HCT116 (cell line): ENCODE measurements at regions not wholly inside any gene's neighbourhood (a gene's known extent, or its start where the extent isn't known, plus 50 kb on each side); places are given as distances from the start of the nearest gene placed in this dataset.

Experiments used
- ATAC-seq: fragments of 200-7000 bp; cut with Tn5 transposase; 2 replicates; pipeline ENCODE4 v1.9.1; 2020; ENCODE audit warnings: mild to moderate bottlenecking, moderate library complexity
- BruUV-seq: library from RNA; stranded (reverse); fragments of 400-500 nt; replicated peaks from 2 replicates; lab custom pipeline; 2021; lab: Mats Ljungman, UMichigan
- CTCF ChIA-PET: fragments of 300-600 bp; sonication (Branson Sonifier 250); formaldehyde crosslinking; loops from one replicate; lab custom pipeline; 2021; ENCODE audit warnings: antibody characterized with exemption; lab: Charles Lee
- POLR2A ChIA-PET: fragments of 300-600, 350-600 bp; sonication (Branson Sonifier 250); formaldehyde crosslinking; loops from one replicate; lab custom pipeline; 2021; ENCODE audit warnings: antibody characterized with exemption; lab: Charles Lee
- RAD21 ChIA-PET, 2 experiments: fragments of 300-600 bp; sonication (Branson Sonifier 250); formaldehyde crosslinking; loops; one replicate each; lab custom pipeline; 2023; ENCODE audit warnings: low total read pairs in 2 of 2; ENCODE audit not compliant: uncharacterized antibody in 2 of 2, unreplicated experiment in 2 of 2, low non-redundant PET in 1 of 2; lab: Charles Lee
- DNase-seq: peaks from one replicate; pipeline ENCODE4 v3.0.0-alpha.2; 2010; ENCODE audit warnings: low read depth, low spot score
- H2AFZ ChIP-seq: fragments of 200-600 bp; shearing (Covaris generic), sonication (generic); 2 replicates; pipeline ENCODE4 v1.6.1; 2017; ENCODE audit warnings: low read depth, mixed run types, mixed read lengths, antibody characterized with exemption, low read length; ENCODE audit not compliant: poor library complexity, severe bottlenecking
- H3K27ac ChIP-seq: 2 replicates; pipeline ENCODE4 v1.5.1; 2012; ENCODE audit warnings: low read depth, low read length
- H3K27me3 ChIP-seq: fragments of 200-600 bp; sonication (generic); 2 replicates; pipeline ENCODE4 v1.6.1; 2016; ENCODE audit warnings: mixed run types, low read length, mixed read lengths; ENCODE audit not compliant: insufficient read depth
- H3K36me3 ChIP-seq, 2 experiments: fragments of 200-500 bp in 1 of 2; fragments of 200-600 bp in 1 of 2; sonication (Bioruptor generic) in 1 of 2; sonication (generic) in 1 of 2; 2 replicates each; pipeline versions ENCODE4 v1.5.1 to v1.6.1; 2014 to 2016; ENCODE audit warnings: low read length in 2 of 2, inconsistent platforms in 1 of 2, mixed read lengths in 1 of 2, mixed run types in 1 of 2; ENCODE audit not compliant: insufficient read depth in 2 of 2, control insufficient read depth in 1 of 2
- H3K4me1 ChIP-seq, 2 experiments: fragments of 200-600 bp in 1 of 2; sonication (generic) in 1 of 2; 2 replicates each; pipeline versions ENCODE4 v1.5.1 to v1.6.1; 2012 to 2017; ENCODE audit warnings: low read length in 2 of 2, inconsistent platforms in 1 of 2, mild to moderate bottlenecking in 1 of 2, mixed read lengths in 1 of 2, mixed run types in 1 of 2, moderate library complexity in 1 of 2; ENCODE audit not compliant: insufficient read depth in 2 of 2, control insufficient read depth in 1 of 2
- H3K4me2 ChIP-seq: fragments of 200-600 bp; sonication (generic); 2 replicates; pipeline ENCODE4 v1.6.1; 2017; ENCODE audit warnings: mixed run types, low read length, mixed read lengths
- H3K4me3 ChIP-seq, 2 experiments: fragments of 200-600 bp in 1 of 2; sonication (generic) in 1 of 2; replicated peaks in 1 of 2; 2 replicates each; pipeline ENCODE4 v1.5.1; 2011 to 2016; ENCODE audit warnings: low read length in 2 of 2, control low read depth in 1 of 2, low read depth in 1 of 2, mild to moderate bottlenecking in 1 of 2, mixed read lengths in 1 of 2, mixed run types in 1 of 2
- H3K79me2 ChIP-seq: fragments of 200-600 bp; sonication (generic); 2 replicates; pipeline ENCODE4 v1.6.1; 2017; ENCODE audit warnings: mild to moderate bottlenecking, mixed run types, low read length, moderate library complexity, mixed read lengths; ENCODE audit not compliant: insufficient read depth
- H3K9ac ChIP-seq: fragments of 200-600 bp; sonication (generic); 2 replicates; pipeline ENCODE4 v1.6.1; 2016; ENCODE audit warnings: low read length, mixed read lengths
- H3K9me2 ChIP-seq: fragments of 200-600 bp; sonication (generic), shearing (Covaris generic); 2 replicates; pipeline ENCODE4 v1.6.1; 2017; ENCODE audit warnings: mixed run types, mild to moderate bottlenecking, moderate library complexity; ENCODE audit not compliant: insufficient read depth
- H3K9me3 ChIP-seq, 2 experiments: fragments of 200-500 bp in 1 of 2; fragments of 200-600 bp in 1 of 2; sonication (Bioruptor generic) in 1 of 2; sonication (generic) in 1 of 2; 2 replicates each; pipeline ENCODE4 v1.6.1; 2014 to 2017; ENCODE audit warnings: low read length in 2 of 2, mixed read lengths in 2 of 2, inconsistent platforms in 1 of 2, low read depth in 1 of 2, mild to moderate bottlenecking in 1 of 2, mixed run types in 1 of 2, moderate library complexity in 1 of 2; ENCODE audit not compliant: control insufficient read depth in 1 of 2, insufficient read depth in 1 of 2
- H4K20me1 ChIP-seq: fragments of 200-600 bp; sonication (generic), shearing (Covaris generic); 2 replicates; pipeline ENCODE4 v1.6.1; 2017; ENCODE audit warnings: mixed run types, mild to moderate bottlenecking, moderate library complexity; ENCODE audit not compliant: insufficient read depth
- CBX3 ChIP-seq: IDR thresholded peaks from 2 replicates; pipeline ENCODE4 v1.6.1; 2012; ENCODE audit warnings: low read depth
- EGR1 ChIP-seq: IDR thresholded peaks from 2 replicates; pipeline ENCODE4 v1.6.1; 2012; ENCODE audit warnings: low read depth
- ELF1 ChIP-seq: IDR thresholded peaks from 2 replicates; pipeline ENCODE4 v1.6.1; 2012; ENCODE audit warnings: low read depth, borderline replicate concordance
- EZH2 ChIP-seq: fragments of 200-600 bp; sonication (generic); IDR thresholded peaks from 2 replicates; pipeline ENCODE4 v1.6.1; 2017; ENCODE audit warnings: antibody characterized with exemption, mixed run types
- EZH2phosphoT487 ChIP-seq: fragments of 200-600 bp; IDR thresholded peaks from 2 replicates; pipeline ENCODE4 v1.6.1; 2018; ENCODE audit warnings: antibody characterized with exemption, borderline replicate concordance
- FOSL1 ChIP-seq: IDR thresholded peaks from 2 replicates; pipeline ENCODE4 v1.6.1; 2012; ENCODE audit warnings: low read depth
- POLR2A ChIP-seq: IDR thresholded peaks from 2 replicates; pipeline ENCODE4 v1.7.0; 2011; ENCODE audit warnings: borderline replicate concordance; ENCODE audit not compliant: insufficient read depth, insufficient read length; ENCODE audit errors: extremely low read depth
- RAD21 ChIP-seq: IDR thresholded peaks from 2 replicates; pipeline ENCODE4 v1.6.1; 2012; ENCODE audit warnings: low read depth, mild to moderate bottlenecking
- SIN3A ChIP-seq: IDR thresholded peaks from 2 replicates; pipeline ENCODE4 v1.6.1; 2012; ENCODE audit warnings: low read depth
- SP1 ChIP-seq: IDR thresholded peaks from 2 replicates; pipeline ENCODE4 v1.6.1; 2012; ENCODE audit warnings: low read depth
- TCF7L2 ChIP-seq: IDR thresholded peaks from 2 replicates; pipeline ENCODE4 v1.7.0; 2011; ENCODE audit warnings: borderline replicate concordance, inconsistent platforms; ENCODE audit not compliant: insufficient read depth, insufficient read length; ENCODE audit errors: extremely low read depth
- intact Hi-C: fragments of 100-400 bp; cut with micrococcal nuclease; formaldehyde crosslinking; loops from 2 replicates; pipeline ENCODE4 v1.10.0; 2022
- TF ChIP-seq, protein P1 (sequence below): IDR thresholded peaks from 2 replicates; pipeline ENCODE4 v1.6.1; 2011; ENCODE audit warnings: mild to moderate bottlenecking, low read length, moderate library complexity; ENCODE audit not compliant: insufficient replicate concordance; ENCODE audit errors: extremely low read depth
- TF ChIP-seq, protein P2 (sequence below): IDR thresholded peaks from 2 replicates; pipeline ENCODE4 v1.6.1; 2012
- TF ChIP-seq, protein P3 (sequence below), 3 experiments: fragments of 200-600 bp in 1 of 3; sonication (generic) in 1 of 3; IDR thresholded peaks in 2 of 3; conservative IDR thresholded peaks in 1 of 3; 2 replicates each; pipeline ENCODE4 v1.5.1; 2012 to 2017; ENCODE audit warnings: low read depth in 2 of 3, low read length in 2 of 3, antibody characterized with exemption in 1 of 3, borderline replicate concordance in 1 of 3, control low read depth in 1 of 3, mild to moderate bottlenecking in 1 of 3, mixed read lengths in 1 of 3, mixed run types in 1 of 3, moderate library complexity in 1 of 3; ENCODE audit not compliant: insufficient read depth in 1 of 3
- TF ChIP-seq, protein P4 (sequence below): IDR thresholded peaks from 2 replicates; pipeline ENCODE4 v1.6.1; 2012

- TF ChIP-seq, protein P1, sequence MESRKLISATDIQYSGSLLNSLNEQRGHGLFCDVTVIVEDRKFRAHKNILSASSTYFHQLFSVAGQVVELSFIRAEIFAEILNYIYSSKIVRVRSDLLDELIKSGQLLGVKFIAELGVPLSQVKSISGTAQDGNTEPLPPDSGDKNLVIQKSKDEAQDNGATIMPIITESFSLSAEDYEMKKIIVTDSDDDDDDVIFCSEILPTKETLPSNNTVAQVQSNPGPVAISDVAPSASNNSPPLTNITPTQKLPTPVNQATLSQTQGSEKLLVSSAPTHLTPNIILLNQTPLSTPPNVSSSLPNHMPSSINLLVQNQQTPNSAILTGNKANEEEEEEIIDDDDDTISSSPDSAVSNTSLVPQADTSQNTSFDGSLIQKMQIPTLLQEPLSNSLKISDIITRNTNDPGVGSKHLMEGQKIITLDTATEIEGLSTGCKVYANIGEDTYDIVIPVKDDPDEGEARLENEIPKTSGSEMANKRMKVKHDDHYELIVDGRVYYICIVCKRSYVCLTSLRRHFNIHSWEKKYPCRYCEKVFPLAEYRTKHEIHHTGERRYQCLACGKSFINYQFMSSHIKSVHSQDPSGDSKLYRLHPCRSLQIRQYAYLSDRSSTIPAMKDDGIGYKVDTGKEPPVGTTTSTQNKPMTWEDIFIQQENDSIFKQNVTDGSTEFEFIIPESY = no peak
- TF ChIP-seq EZH2phosphoT487 (no peak), CBX3 (no peak)
- TF ChIP-seq, protein P2, sequence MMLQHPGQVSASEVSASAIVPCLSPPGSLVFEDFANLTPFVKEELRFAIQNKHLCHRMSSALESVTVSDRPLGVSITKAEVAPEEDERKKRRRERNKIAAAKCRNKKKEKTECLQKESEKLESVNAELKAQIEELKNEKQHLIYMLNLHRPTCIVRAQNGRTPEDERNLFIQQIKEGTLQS = no peak
These were observed 384.6 kb downstream of the STIM2 start (continued) for GRCh38 chr4:27245216-27245615.

DNA sequence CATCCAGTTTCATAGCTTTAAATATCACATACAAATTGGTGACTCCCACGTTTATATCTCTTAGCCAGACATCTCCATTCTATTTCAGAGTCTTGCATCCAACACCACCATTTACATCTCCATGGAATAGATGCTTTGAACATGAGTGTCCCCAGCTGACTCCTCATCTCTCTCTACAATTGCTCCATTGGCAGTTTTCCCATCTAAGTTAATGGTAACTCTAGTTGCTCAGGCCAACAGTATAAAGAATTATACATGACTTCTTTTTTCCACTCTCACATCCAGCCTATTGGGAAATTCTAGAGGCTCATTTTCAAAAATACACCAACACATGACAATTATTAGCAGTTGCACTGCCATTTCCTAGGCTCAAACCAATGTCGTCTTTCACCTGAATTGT lies 388.2 kb downstream of the STIM2 start:
- no peaks in the 10 kb centered on the region for H3K4me1 ChIP-seq
- no peaks in the 10 kb centered on the region for H4K20me1 ChIP-seq
- peaks cover 6% of the 10 kb centered on the region; the same call in 1 of the 2 replicates for H3K27me3 ChIP-seq
- no peak overlapping the region for H3K4me2 ChIP-seq
- no peak overlapping the region for H2AFZ ChIP-seq
- no TSS peak for BruUV-seq
- no peaks in the 10 kb centered on the region for H3K9me3 ChIP-seq
- ChIA-PET POLR2A (no interaction called here), RAD21 (no interaction called here), CTCF (no interaction called here)
- ATAC-seq (no peak), DNase-seq (no peak)
- TF ChIP-seq SIN3A (no peak), SP1 (no peak), RAD21 (no peak), TCF7L2 (no peak), ELF1 (no peak), EZH2 (no peak), FOSL1 (no peak), EGR1 (no peak), POLR2A (no peak)
- TF ChIP-seq, protein P3, sequence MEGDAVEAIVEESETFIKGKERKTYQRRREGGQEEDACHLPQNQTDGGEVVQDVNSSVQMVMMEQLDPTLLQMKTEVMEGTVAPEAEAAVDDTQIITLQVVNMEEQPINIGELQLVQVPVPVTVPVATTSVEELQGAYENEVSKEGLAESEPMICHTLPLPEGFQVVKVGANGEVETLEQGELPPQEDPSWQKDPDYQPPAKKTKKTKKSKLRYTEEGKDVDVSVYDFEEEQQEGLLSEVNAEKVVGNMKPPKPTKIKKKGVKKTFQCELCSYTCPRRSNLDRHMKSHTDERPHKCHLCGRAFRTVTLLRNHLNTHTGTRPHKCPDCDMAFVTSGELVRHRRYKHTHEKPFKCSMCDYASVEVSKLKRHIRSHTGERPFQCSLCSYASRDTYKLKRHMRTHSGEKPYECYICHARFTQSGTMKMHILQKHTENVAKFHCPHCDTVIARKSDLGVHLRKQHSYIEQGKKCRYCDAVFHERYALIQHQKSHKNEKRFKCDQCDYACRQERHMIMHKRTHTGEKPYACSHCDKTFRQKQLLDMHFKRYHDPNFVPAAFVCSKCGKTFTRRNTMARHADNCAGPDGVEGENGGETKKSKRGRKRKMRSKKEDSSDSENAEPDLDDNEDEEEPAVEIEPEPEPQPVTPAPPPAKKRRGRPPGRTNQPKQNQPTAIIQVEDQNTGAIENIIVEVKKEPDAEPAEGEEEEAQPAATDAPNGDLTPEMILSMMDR (IDR thresholded peaks at IDR 0.05 in 2 of 3, conservative IDR thresholded peaks at IDR 0.05 in 1 of 3; ENCODE audit: borderline replicate concordance in 1 of 3, insufficient read depth in 1 of 3, low read depth in 2 of 3, low read length in 2 of 3) = no peak
- TF ChIP-seq, protein P4, sequence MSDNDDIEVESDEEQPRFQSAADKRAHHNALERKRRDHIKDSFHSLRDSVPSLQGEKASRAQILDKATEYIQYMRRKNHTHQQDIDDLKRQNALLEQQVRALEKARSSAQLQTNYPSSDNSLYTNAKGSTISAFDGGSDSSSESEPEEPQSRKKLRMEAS = no peak
- no peaks in the 10 kb centered on the region for H3K36me3 ChIP-seq
- H3K9ac ChIP-seq = no peak overlapping the region
- no peak overlapping the region for H3K4me3 ChIP-seq
- no peaks in the 10 kb centered on the region for H3K79me2 ChIP-seq
- no peak overlapping the region for H3K27ac ChIP-seq
- intact Hi-C loops = no loop called here
- no peaks in the 10 kb centered on the region for H3K9me2 ChIP-seq
